WI38 (cell line): ENCODE measurements at regions not wholly inside any gene's neighbourhood (a gene's known extent, or its start where the extent isn't known, plus 50 kb on each side); places are given as distances from the start of the nearest gene placed in this dataset.
"Not testable (repeated sequence)": the region's sequence is repeated elsewhere in the genome, so short reads cannot be mapped to it uniquely, and the experiment has no call there.

Experiments used
- H3K4me3 ChIP-seq: 2 replicates; pipeline ENCODE4 v1.5.1; 2011; ENCODE audit warnings: low read depth, mild to moderate bottlenecking, control low read depth, low read length
- CTCF ChIP-seq: IDR thresholded peaks from 2 replicates; pipeline ENCODE4 v1.5.1; 2012; ENCODE audit warnings: low read depth, mild to moderate bottlenecking, control low read depth, low read length

DNA sequence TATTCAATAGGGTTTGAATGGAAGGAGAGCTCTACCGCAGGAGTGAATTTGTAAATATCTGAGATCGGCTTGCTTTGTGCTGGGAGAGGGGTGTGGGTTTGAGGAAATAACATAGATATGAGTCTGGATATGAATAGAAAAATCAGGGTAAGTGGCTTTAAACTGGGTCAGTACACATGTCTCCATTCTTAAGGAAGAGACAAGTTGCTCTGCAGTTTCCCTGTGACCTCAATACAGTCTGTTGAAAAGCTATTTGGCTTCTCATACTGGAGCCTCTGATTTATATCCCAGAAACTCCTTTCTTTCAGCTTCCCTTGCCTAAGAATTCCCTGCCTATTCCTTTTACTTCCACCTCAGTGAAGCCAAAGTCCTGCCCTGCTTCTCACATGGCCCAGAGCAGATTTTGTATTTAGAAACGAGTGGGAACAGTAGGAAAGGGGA is 153.5 kb upstream of the ATF7IP start:
- TF ChIP-seq CTCF = no peak
- H3K4me3 ChIP-seq = no peak overlapping the region

DNA sequence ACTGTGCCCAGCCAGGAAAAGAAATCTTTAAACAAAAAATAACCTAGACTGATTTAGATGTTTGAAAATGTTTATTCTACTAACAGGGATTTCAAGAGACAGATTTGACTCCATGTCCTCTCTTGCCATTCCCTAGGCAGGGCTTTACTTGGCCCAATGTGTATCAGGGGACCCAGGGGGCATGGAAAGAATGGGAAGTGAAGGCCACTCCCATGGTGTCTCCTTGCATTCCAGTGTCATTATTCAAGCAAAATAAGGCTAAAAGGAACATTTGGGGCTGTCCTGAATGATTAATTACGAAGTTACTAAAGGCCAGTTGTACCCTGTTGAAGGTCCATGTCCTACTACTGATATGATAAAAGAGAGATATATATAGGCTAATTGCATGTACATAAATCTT is 151.9 kb upstream of the ATF7IP start:
- no peak for TF ChIP-seq CTCF
- no peak overlapping the region for H3K4me3 ChIP-seq

- no peak for TF ChIP-seq CTCF
- no peak overlapping the region for H3K4me3 ChIP-seq
These were observed 151.0 kb upstream of the ATF7IP start for GRCh38 chr12:14214495-14214894.

GRCh38 chr12:14215949-14216348 is 149.5 kb upstream of the ATF7IP start:
- not testable (repeated sequence) for H3K4me3 ChIP-seq

GRCh38 chr12:14216405-14217294 is 148.8 kb upstream of the ATF7IP start:
- no peak overlapping the region for H3K4me3 ChIP-seq
- TF ChIP-seq CTCF = no peak

GRCh38 chr12:14219156-14219555 is 146.3 kb upstream of the ATF7IP start:
- H3K4me3 ChIP-seq = no peak overlapping the region
- TF ChIP-seq CTCF = no peak

DNA sequence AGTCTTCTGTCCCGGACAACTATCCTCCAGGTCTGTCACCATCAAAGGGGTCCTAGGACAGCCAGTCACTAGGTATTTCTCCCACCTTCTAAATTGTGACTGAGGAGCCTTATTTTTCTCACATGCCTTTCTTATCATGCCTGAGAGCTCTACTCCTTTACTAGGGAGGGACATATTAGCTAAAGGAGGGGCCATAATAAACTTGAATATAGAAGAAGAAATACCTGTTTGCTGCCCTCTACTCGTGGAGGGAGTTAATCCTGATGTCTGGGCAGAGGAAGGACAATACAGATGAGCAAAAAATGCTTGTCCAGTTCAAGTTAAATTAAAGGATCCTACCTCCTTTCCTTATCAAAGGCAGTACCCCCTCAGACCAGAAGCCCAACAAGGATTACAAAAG is 145.8 kb upstream of the ATF7IP start:
- H3K4me3 ChIP-seq = not testable (repeated sequence)

- no peak for TF ChIP-seq CTCF
- H3K4me3 ChIP-seq = no peak overlapping the region
These were observed 140.4 kb upstream of the ATF7IP start for GRCh38 chr12:14225064-14225463.

- not testable (repeated sequence) for H3K4me3 ChIP-seq
These were observed 130.3 kb upstream of the ATF7IP start for GRCh38 chr12:14235176-14235575.

- not testable (repeated sequence) for H3K4me3 ChIP-seq
These were observed 128.8 kb upstream of the ATF7IP start for GRCh38 chr12:14236641-14237040.
